Loucy (cell line): ENCODE measurements at regions not wholly inside any gene's neighbourhood (a gene's known extent, or its start where the extent isn't known, plus 50 kb on each side); places are given as distances from the start of the nearest gene placed in this dataset.

Source experiments
- CTCF ChIP-seq: fragments of 200-600 bp; sonication (generic); conservative IDR thresholded peaks from 2 replicates; pipeline ENCODE4 v1.5.1; 2014; ENCODE audit warnings: mild to moderate bottlenecking, antibody characterized with exemption, low read length
- EZH2phosphoT487 ChIP-seq: fragments of 200-600 bp; IDR thresholded peaks from 2 replicates; pipeline ENCODE4 v1.6.1; 2018; ENCODE audit warnings: antibody characterized with exemption, mild to moderate bottlenecking, moderate library complexity, borderline replicate concordance

- TF ChIP-seq CTCF: no peak
- TF ChIP-seq EZH2phosphoT487: no peak
These were observed 168.7 kb upstream of the GALNTL6 start for GRCh38 chr4:171644430-171645057.
